Nephron (organoid): ENCODE measurements at regions not wholly inside any gene's neighbourhood (a gene's known extent, or its start where the extent isn't known, plus 50 kb on each side); places are given as distances from the start of the nearest gene placed in this dataset.

Source experiments
- H3K27ac Mint-ChIP-seq, 3 experiments: 2 replicates each; pipeline ENCODE4 v1.8.0; 2020; ENCODE audit warnings: mixed read lengths in 3 of 3, mild to moderate bottlenecking in 2 of 3, moderate library complexity in 1 of 3
- H3K27me3 Mint-ChIP-seq: 2 replicates; pipeline ENCODE4 v1.8.0; 2021; ENCODE audit warnings: low read depth, mild to moderate bottlenecking, moderate library complexity, mixed read lengths
- H3K36me3 Mint-ChIP-seq: 2 replicates; pipeline ENCODE4 v1.8.0; 2020; ENCODE audit warnings: low read depth, mixed read lengths
- H3K4me1 Mint-ChIP-seq: 2 replicates; pipeline ENCODE4 v1.8.0; 2020; ENCODE audit warnings: mixed read lengths
- H3K4me3 Mint-ChIP-seq, 3 experiments: 2 replicates each; pipeline ENCODE4 v1.8.0; 2020; ENCODE audit warnings: mild to moderate bottlenecking in 3 of 3, mixed read lengths in 3 of 3, moderate library complexity in 2 of 3
- H3K9me3 Mint-ChIP-seq: 2 replicates; pipeline ENCODE4 v1.8.0; 2020; ENCODE audit warnings: mixed read lengths
- CTCF ChIP-seq, 3 experiments: fragments of 200-600 bp; sonication (generic); IDR thresholded peaks; one replicate each; pipeline ENCODE4 v1.5.0; 2021; ENCODE audit warnings: antibody characterized with exemption in 3 of 3; ENCODE audit not compliant: unreplicated experiment in 3 of 3

- Mint-ChIP-seq H3K36me3 (no peaks in the 10 kb centered on the region), H3K4me1 (no peaks in the 10 kb centered on the region), H3K27me3 (no peaks in the 10 kb centered on the region), H3K4me3 (no peak overlapping the region), H3K27ac (no peak overlapping the region), H3K9me3 (peaks cover 8% of the 10 kb centered on the region)
- TF ChIP-seq CTCF (IDR thresholded peaks at IDR 0.05; ENCODE audit: unreplicated experiment in 3 of 3), result no peak
These were observed 994.6 kb downstream of the TBL1XR1 start for GRCh38 chr3:176202652-176203051.

GRCh38 chr3:176193032-176193730 is 1004.1 kb downstream of the TBL1XR1 start:
- Mint-ChIP-seq H3K27ac (peak overlapping the region in 1 of 3 experiments; percentile 48), H3K4me3 (no peak overlapping the region), H3K4me1 (no peaks in the 10 kb centered on the region), H3K36me3 (peaks cover 9% of the 10 kb centered on the region), H3K9me3 (peaks cover 21% of the 10 kb centered on the region), H3K27me3 (no peaks in the 10 kb centered on the region)
- no peak for TF ChIP-seq CTCF (IDR thresholded peaks at IDR 0.05; ENCODE audit: unreplicated experiment in 3 of 3)

GRCh38 chr3:176190755-176191154 is 1006.5 kb downstream of the TBL1XR1 start:
- H3K4me1 Mint-ChIP-seq, result no peaks in the 10 kb centered on the region
- no peaks in the 10 kb centered on the region for H3K27me3 Mint-ChIP-seq
- no peak for TF ChIP-seq CTCF (IDR thresholded peaks at IDR 0.05; ENCODE audit: unreplicated experiment in 3 of 3)
- H3K9me3 Mint-ChIP-seq, result peaks cover 11% of the 10 kb centered on the region
- peaks cover 3% of the 10 kb centered on the region for H3K36me3 Mint-ChIP-seq
- H3K4me3 Mint-ChIP-seq, result no peak overlapping the region
- H3K27ac Mint-ChIP-seq, result no peak overlapping the region

DNA sequence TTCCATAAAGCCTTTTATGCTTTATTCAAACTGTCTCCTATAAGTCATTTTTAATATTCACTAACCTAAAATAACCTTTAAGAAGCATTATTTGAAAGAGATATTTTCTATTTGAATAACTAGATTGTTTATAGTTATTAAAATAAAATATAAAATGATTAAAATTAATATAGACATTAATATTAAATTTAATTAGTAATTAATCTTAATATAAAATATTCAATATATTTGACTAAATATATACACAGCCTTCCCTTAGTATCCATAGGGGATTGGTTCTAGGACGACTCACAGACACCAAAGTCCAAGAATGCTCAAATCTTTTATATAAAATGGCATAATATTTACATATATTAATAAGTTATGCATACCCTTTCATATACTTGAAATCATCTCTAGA is 1014.1 kb downstream of the TBL1XR1 start:
- H3K27ac Mint-ChIP-seq, result no peak overlapping the region
- no peaks in the 10 kb centered on the region for H3K27me3 Mint-ChIP-seq
- no peak overlapping the region for H3K4me3 Mint-ChIP-seq
- no peaks in the 10 kb centered on the region for H3K4me1 Mint-ChIP-seq
- no peaks in the 10 kb centered on the region for H3K36me3 Mint-ChIP-seq
- TF ChIP-seq CTCF (IDR thresholded peaks at IDR 0.05; ENCODE audit: unreplicated experiment in 3 of 3), result no peak
- H3K9me3 Mint-ChIP-seq, result peaks cover 2% of the 10 kb centered on the region

GRCh38 chr3:176174060-176174459 is 1023.2 kb downstream of the TBL1XR1 start:
- Mint-ChIP-seq H3K36me3 (no peaks in the 10 kb centered on the region), H3K27ac (no peak overlapping the region), H3K4me1 (no peaks in the 10 kb centered on the region), H3K9me3 (no peaks in the 10 kb centered on the region), H3K4me3 (no peak overlapping the region), H3K27me3 (no peaks in the 10 kb centered on the region)
- TF ChIP-seq CTCF (IDR thresholded peaks at IDR 0.05; ENCODE audit: unreplicated experiment in 3 of 3), result no peak

- Mint-ChIP-seq H3K4me3 (no peak overlapping the region), H3K36me3 (no peaks in the 10 kb centered on the region), H3K9me3 (no peaks in the 10 kb centered on the region), H3K4me1 (no peaks in the 10 kb centered on the region), H3K27me3 (no peaks in the 10 kb centered on the region), H3K27ac (no peak overlapping the region)
- no peak for TF ChIP-seq CTCF (IDR thresholded peaks at IDR 0.05; ENCODE audit: unreplicated experiment in 3 of 3)
These were observed 1024.8 kb downstream of the TBL1XR1 start for GRCh38 chr3:176172492-176172891.
